ENCODE measurements at regions not wholly inside any gene's neighbourhood (a gene's known extent, or its start where the extent isn't known, plus 50 kb on each side); places are given as distances from the start of the nearest gene placed in this dataset.

GRCh38 chr10:131011936-131012640, 299.4 kb downstream of the TCERG1L start:
- Histone ChIP-seq H4K20me1 (replicated peaks; ENCODE audit: insufficient read depth) (no peaks in the 10 kb centered on the region), H3K9me2 (ENCODE audit: insufficient read depth) (no peaks in the 10 kb centered on the region; the same call in 1 of the 2 replicates), H3K27ac (ENCODE audit: low read depth) (no peak overlapping the region), H3K4me1 (ENCODE audit: insufficient read depth) (no peaks in the 10 kb centered on the region), H3K4me3 (no peak overlapping the region), H3K79me2 (replicated peaks; ENCODE audit: insufficient read depth) (no peaks in the 10 kb centered on the region), H3K4me2 (no peak overlapping the region), H2AFZ (no peak overlapping the region), H3K36me3 (ENCODE audit: insufficient read depth) (no peaks in the 10 kb centered on the region), H3F3A (replicated peaks; ENCODE audit: low read depth) (no peaks in the 10 kb centered on the region), H3K27me3 (ENCODE audit: insufficient read depth) (no peaks in the 10 kb centered on the region)
- H3K4me1 Mint-ChIP-seq = peaks cover 5% of the 10 kb centered on the region; the same call in 2 of the 3 replicates
- no peak overlapping the region for H3K27ac Mint-ChIP-seq
- ATAC-seq (no peak), DNase-seq (ENCODE audit: low spot score) (no peak)
- H3K9me3 Mint-ChIP-seq = peaks cover 88% of the 10 kb centered on the region
- TF ChIP-seq ZNF114 (CRISPR knock-in tag; IDR thresholded peaks at IDR 0.05) (no peak), CTCF (conservative IDR thresholded peaks at IDR 0.05; ENCODE audit: low read depth in 2 of 2) (no peak), EZH2 (IDR thresholded peaks at IDR 0.05; ENCODE audit: low read depth, unreplicated experiment) (no peak), JUNB (IDR thresholded peaks at IDR 0.05; ENCODE audit: unreplicated experiment) (no peak), EZH2phosphoT487 (IDR thresholded peaks at IDR 0.05; ENCODE audit: unreplicated experiment) (no peak), ZNF331 (CRISPR knock-in tag; IDR thresholded peaks at IDR 0.05; ENCODE audit: low read depth) (no peak)
- no peak overlapping the region for H3K4me3 Mint-ChIP-seq
- H3K27me3 Mint-ChIP-seq (ENCODE audit: insufficient read depth, low read depth, poor library complexity) = peaks cover 4% of the 10 kb centered on the region
- H3K36me3 Mint-ChIP-seq (ENCODE audit: low read depth) = peaks cover 3% of the 10 kb centered on the region; the same call in 1 of the 3 replicates

- no peak overlapping the region for H3K27ac ChIP-seq (ENCODE audit: low read depth)
- Mint-ChIP-seq H3K27ac (no peak overlapping the region), H3K9me3 (peaks cover 88% of the 10 kb centered on the region), H3K27me3 (ENCODE audit: insufficient read depth, low read depth, poor library complexity) (peaks cover 4% of the 10 kb centered on the region), H3K4me1 (peaks cover 5% of the 10 kb centered on the region; the same call in 2 of the 3 replicates), H3K36me3 (ENCODE audit: low read depth) (peaks cover 3% of the 10 kb centered on the region; the same call in 1 of the 3 replicates), H3K4me3 (no peak overlapping the region)
- ATAC-seq (no peak), DNase-seq (ENCODE audit: low spot score) (no peak)
- TF ChIP-seq EZH2phosphoT487 (IDR thresholded peaks at IDR 0.05; ENCODE audit: unreplicated experiment) = no peak
- no peak for TF ChIP-seq CTCF (conservative IDR thresholded peaks at IDR 0.05; ENCODE audit: low read depth in 2 of 2)
- TF ChIP-seq REST (IDR thresholded peaks at IDR 0.05; ENCODE audit: unreplicated experiment) = no peak
- TF ChIP-seq POLR2AphosphoS5 (IDR thresholded peaks at IDR 0.05; ENCODE audit: low read depth) = no peak
- no peak for TF ChIP-seq STAT1 (IDR thresholded peaks at IDR 0.05; ENCODE audit: unreplicated experiment)
- H3K4me2 ChIP-seq = no peak overlapping the region
- H3K4me3 ChIP-seq = no peak overlapping the region
- H3K79me2 ChIP-seq (replicated peaks; ENCODE audit: insufficient read depth) = no peaks in the 10 kb centered on the region
- H3F3A ChIP-seq (replicated peaks; ENCODE audit: low read depth) = no peaks in the 10 kb centered on the region
- H2AFZ ChIP-seq = no peak overlapping the region
- H3K9me2 ChIP-seq (ENCODE audit: insufficient read depth) = no peaks in the 10 kb centered on the region; the same call in 1 of the 2 replicates
- no peaks in the 10 kb centered on the region for H4K20me1 ChIP-seq (replicated peaks; ENCODE audit: insufficient read depth)
- no peaks in the 10 kb centered on the region for H3K27me3 ChIP-seq (ENCODE audit: insufficient read depth)
- no peaks in the 10 kb centered on the region for H3K4me1 ChIP-seq (ENCODE audit: insufficient read depth)
- no peaks in the 10 kb centered on the region for H3K36me3 ChIP-seq (ENCODE audit: insufficient read depth)
Measured at GRCh38 chr10:131012641-131012985, 298.9 kb downstream of the TCERG1L start.

All from GM23338 (cell line).